Epithelial cell of prostate (primary cell): ENCODE measurements at regions not wholly inside any gene's neighbourhood (a gene's known extent, or its start where the extent isn't known, plus 50 kb on each side); places are given as distances from the start of the nearest gene placed in this dataset.

Experiments used
- DNase-seq: peaks from one replicate; pipeline ENCODE4 v3.0.0-alpha.2; 2011; ENCODE audit warnings: low read depth, low spot score
- H3K27ac ChIP-seq: fragments of 450-650 bp; 2 replicates; pipeline ENCODE4 v1.5.1; 2017; ENCODE audit warnings: mild to moderate bottlenecking

- no peak overlapping the region for H3K27ac ChIP-seq
- DNase-seq: no peak
Observed at GRCh38 chr3:42345811-42346210, 64.6 kb downstream of the LYZL4 start.

DNA sequence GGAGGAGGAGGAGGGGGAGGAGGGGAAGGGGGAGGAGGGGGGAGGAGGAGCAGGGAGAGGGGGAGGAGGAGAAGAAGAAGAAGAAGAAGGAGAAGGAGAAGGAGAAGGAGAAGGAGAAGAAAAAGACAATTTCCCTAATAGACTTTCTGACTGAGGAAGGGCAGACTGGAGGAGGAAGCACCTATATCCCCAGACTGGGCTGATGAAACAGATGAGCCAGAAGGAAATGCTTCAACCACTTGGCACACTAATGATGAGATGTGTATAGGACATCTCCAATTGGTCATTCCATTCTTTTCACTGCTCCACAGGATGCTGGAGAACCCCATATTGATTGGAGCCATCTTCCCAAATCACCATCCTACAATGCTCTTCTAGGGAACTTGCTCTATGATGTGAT, 69.9 kb downstream of the LYZL4 start:
- no peak for DNase-seq
- no peak overlapping the region for H3K27ac ChIP-seq

GRCh38 chr3:42339321-42339720, 71.1 kb downstream of the LYZL4 start:
- no peak for DNase-seq
- no peak overlapping the region for H3K27ac ChIP-seq

DNA sequence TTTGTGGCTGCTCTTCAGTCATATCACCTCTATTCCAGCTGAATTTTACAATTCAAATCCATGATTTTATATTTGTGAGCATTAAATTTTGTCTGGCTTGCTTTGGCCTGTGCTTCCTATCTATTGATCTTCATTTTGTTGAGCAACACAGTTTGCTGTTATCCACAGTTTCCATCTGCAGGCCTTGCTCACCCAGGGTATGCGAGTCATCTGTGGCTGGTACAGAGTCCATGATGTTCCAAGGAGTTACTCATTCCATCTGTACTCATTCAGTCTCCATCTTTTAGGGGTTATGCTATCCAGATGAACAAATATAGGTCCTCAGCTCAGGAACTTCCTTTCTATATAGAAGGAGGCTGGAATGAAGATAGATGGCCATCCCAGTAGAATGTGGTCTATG, 70.1 kb upstream of the CCK start:
- H3K27ac ChIP-seq: no peak overlapping the region
- peak; percentile 18 for DNase-seq

GRCh38 chr3:42317137-42317536, 51.2 kb upstream of the CCK start:
- DNase-seq: no peak
- no peak overlapping the region for H3K27ac ChIP-seq
